WERI-Rb-1 (cell line): ENCODE measurements at regions not wholly inside any gene's neighbourhood (a gene's known extent, or its start where the extent isn't known, plus 50 kb on each side); places are given as distances from the start of the nearest gene placed in this dataset.

ENCODE experiments used
- DNase-seq: peaks from one replicate; pipeline ENCODE4 v3.0.0-alpha.2; 2020
- H3K27ac ChIP-seq: fragments of 250-450 bp; sonication (Bioruptor Pico); 2 replicates; pipeline ENCODE4 v1.5.1; 2020; ENCODE audit warnings: mild to moderate bottlenecking, moderate library complexity
- H3K27me3 ChIP-seq: fragments of 250-450 bp; sonication (Bioruptor Pico); 2 replicates; pipeline ENCODE4 v1.5.1; 2021; ENCODE audit warnings: mild to moderate bottlenecking, low read depth, moderate library complexity; ENCODE audit not compliant: insufficient read depth, severe bottlenecking
- H3K36me3 ChIP-seq: fragments of 250-450 bp; sonication (Bioruptor Pico); 2 replicates; pipeline ENCODE4 v1.5.1; 2020; ENCODE audit warnings: mild to moderate bottlenecking, moderate library complexity
- H3K4me3 ChIP-seq: 2 replicates; pipeline ENCODE4 v1.5.1; 2011; ENCODE audit warnings: low read depth, mild to moderate bottlenecking, control low read depth, low read length
- H3K9me3 ChIP-seq: fragments of 250-450 bp; sonication (Bioruptor Pico); 2 replicates; pipeline ENCODE4 v1.5.1; 2021; ENCODE audit warnings: mild to moderate bottlenecking, moderate library complexity; ENCODE audit not compliant: severe bottlenecking
- CTCF ChIP-seq: IDR thresholded peaks from 2 replicates; pipeline ENCODE4 v1.5.1; 2011; ENCODE audit warnings: low read depth, mild to moderate bottlenecking, control low read depth, inconsistent platforms, low read length

GRCh38 chr5:62681117-62681850 lies 102.7 kb downstream of the LRRC70 start:
- Histone ChIP-seq H3K4me3 (no peak overlapping the region), H3K36me3 (no peaks in the 10 kb centered on the region), H3K27ac (no peak overlapping the region), H3K27me3 (no peaks in the 10 kb centered on the region), H3K9me3 (peaks cover 11% of the 10 kb centered on the region)
- DNase-seq = no peak
- TF ChIP-seq CTCF = no peak

GRCh38 chr5:62680121-62680520 lies 101.5 kb downstream of the LRRC70 start:
- no peaks in the 10 kb centered on the region for H3K27me3 ChIP-seq
- no peaks in the 10 kb centered on the region for H3K36me3 ChIP-seq
- TF ChIP-seq CTCF = no peak
- no peak for DNase-seq
- H3K4me3 ChIP-seq = no peak overlapping the region
- H3K9me3 ChIP-seq = peaks cover 11% of the 10 kb centered on the region
- H3K27ac ChIP-seq = no peak overlapping the region
